Activated naive CD4-positive, alpha-beta T cell treated with anti-CD3 and anti-CD28 coated beads, Interleukin-2, amount 10 ng/mL, durations not matched to agents 7 days and 5 days (primary cell): ENCODE measurements at regions not wholly inside any gene's neighbourhood (a gene's known extent, or its start where the extent isn't known, plus 50 kb on each side); places are given as distances from the start of the nearest gene placed in this dataset.

ENCODE experiments used
- CTCF ChIA-PET: fragments of 350-600 bp; sonication (Branson Sonifier 250); formaldehyde crosslinking; loops from one replicate; lab custom pipeline; 2021; ENCODE audit warnings: antibody characterized with exemption; lab: Charles Lee
- DNase-seq: peaks from one replicate; pipeline ENCODE4 v3.0.0-alpha.2; 2020
- H3K27ac Mint-ChIP-seq: one replicate; pipeline ENCODE4 v1.8.0; 2021; ENCODE audit warnings: mild to moderate bottlenecking, moderate library complexity, mixed read lengths
- H3K27me3 Mint-ChIP-seq: one replicate; pipeline ENCODE4 v1.8.0; 2021; ENCODE audit warnings: mild to moderate bottlenecking, mixed read lengths
- H3K36me3 Mint-ChIP-seq: one replicate; pipeline ENCODE4 v1.8.0; 2021; ENCODE audit warnings: mixed read lengths
- H3K4me1 Mint-ChIP-seq: one replicate; pipeline ENCODE4 v1.8.0; 2021; ENCODE audit warnings: mixed read lengths
- H3K4me3 Mint-ChIP-seq: one replicate; pipeline ENCODE4 v1.8.0; 2021; ENCODE audit warnings: mild to moderate bottlenecking, moderate library complexity, mixed read lengths
- H3K9me3 Mint-ChIP-seq: one replicate; pipeline ENCODE4 v1.8.0; 2021; ENCODE audit warnings: mixed read lengths

DNA sequence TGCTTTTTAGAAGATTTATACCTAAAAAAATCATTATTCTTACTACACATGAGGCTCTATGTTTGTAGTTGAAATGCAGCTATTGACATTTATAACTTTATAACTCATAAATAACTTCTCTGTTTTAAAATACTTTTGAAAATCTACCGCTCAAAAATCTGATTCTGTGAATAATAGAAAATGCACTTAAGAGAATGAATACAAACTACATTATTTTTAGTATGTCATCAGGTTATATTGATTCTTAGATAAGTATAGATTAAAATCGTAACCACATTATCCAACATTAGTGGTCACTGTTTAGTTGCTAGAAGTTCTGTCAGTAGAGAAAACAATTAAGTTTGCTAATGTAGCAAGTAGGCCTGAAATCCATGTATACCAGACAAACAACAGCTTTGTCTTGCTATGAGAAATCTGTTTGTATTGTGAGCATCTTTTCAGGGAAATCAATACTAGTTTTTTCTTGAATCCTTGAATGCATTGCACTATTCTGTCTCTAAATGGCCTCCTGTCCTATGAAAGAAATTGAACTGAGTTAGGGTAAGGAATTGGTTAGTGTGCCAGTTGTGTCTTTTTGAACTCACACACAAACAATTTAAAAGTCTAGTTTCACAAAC lies 116.5 kb upstream of the HDAC9 start:
- CTCF ChIA-PET = no interaction called here
- Mint-ChIP-seq H3K4me1 (no peaks in the 10 kb centered on the region), H3K4me3 (no peak overlapping the region), H3K9me3 (no peaks in the 10 kb centered on the region), H3K27ac (no peak overlapping the region), H3K36me3 (no peaks in the 10 kb centered on the region), H3K27me3 (no peaks in the 10 kb centered on the region)
- DNase-seq = no peak

DNA sequence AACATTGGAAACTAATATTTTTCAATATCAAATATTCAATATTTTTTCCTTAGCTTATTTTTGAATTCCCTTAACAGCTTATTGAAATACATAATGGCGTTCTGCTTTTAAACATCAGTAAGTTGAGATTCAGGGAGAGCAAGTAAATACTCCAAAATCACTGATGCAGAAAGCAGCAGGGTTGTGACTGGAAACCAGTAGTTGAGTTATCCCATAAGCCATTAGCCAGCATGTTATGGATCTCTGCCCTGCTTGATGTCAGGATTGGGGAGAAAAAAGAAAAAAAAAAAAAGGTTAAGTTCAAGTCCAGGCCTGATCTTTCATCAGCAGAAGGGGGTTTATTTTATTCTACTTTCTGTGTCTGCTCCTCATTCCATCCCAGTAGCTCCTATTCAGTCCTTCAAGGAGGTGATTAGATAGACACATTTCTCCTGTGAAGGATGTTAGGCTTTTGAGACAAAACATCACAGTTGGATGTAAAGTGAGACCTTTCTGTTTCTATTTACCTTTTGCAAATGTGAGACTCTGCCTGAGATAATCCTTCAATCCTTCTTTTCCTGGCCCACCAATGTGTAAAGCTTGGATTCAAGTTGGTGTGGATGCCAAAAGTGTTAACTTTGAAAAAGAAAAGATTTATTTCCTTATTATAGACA lies 110.9 kb upstream of the HDAC9 start:
- CTCF ChIA-PET = no interaction called here
- H3K4me3 Mint-ChIP-seq = no peak overlapping the region
- no peaks in the 10 kb centered on the region for H3K36me3 Mint-ChIP-seq
- no peaks in the 10 kb centered on the region for H3K4me1 Mint-ChIP-seq
- H3K27ac Mint-ChIP-seq = no peak overlapping the region
- no peak for DNase-seq
- H3K9me3 Mint-ChIP-seq = no peaks in the 10 kb centered on the region
- no peaks in the 10 kb centered on the region for H3K27me3 Mint-ChIP-seq

DNA sequence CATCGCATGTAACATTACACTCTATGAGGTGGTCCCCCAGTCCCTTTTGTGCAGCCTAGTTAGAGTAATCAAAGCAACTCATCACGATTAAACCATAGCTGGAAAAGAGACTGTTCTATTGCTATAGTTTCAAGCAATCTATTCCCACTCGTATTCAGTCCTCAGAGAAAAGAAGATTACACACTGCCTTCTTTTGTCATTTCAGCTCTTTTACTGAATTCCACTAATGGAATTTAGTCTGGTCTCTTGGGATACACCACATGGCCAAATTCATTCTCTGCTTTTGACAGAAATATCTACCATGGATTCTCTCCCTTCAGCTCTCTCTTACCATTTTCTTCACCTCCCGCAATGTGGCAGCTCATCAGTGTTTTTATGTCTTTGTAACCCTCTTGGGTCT lies 108.9 kb upstream of the HDAC9 start:
- no peaks in the 10 kb centered on the region for H3K27me3 Mint-ChIP-seq
- H3K36me3 Mint-ChIP-seq = no peaks in the 10 kb centered on the region
- DNase-seq = no peak
- no peak overlapping the region for H3K27ac Mint-ChIP-seq
- no peaks in the 10 kb centered on the region for H3K9me3 Mint-ChIP-seq
- CTCF ChIA-PET = no interaction called here
- H3K4me1 Mint-ChIP-seq = no peaks in the 10 kb centered on the region
- no peak overlapping the region for H3K4me3 Mint-ChIP-seq

DNA sequence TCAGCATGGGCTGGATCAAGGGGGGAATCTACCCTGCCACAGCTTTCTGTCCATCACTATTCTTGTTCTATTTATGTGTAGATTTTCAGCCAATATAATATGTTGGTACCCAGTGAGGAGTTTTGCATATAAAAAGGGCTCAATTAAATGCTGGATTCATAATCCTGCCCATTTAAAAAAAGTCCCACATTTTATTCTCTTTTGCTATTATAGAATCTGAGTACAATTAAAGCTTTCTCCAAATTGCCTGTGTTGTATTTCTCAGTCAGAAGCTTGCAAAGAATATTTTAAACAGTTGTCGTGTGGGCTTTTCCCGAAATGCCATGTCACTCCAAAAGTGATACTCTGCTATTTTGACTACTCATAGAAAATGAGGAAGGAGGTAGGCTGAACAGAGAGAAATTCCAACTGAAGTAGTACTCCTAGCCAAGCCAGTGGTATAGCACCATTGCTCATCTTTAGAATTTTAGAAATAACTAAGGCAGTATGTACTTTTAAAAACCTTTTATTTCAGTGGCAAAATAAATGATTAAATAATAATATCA lies 108.3 kb upstream of the HDAC9 start:
- Mint-ChIP-seq H3K9me3 (no peaks in the 10 kb centered on the region), H3K36me3 (no peaks in the 10 kb centered on the region), H3K4me1 (no peaks in the 10 kb centered on the region), H3K4me3 (no peak overlapping the region), H3K27me3 (no peaks in the 10 kb centered on the region), H3K27ac (no peak overlapping the region)
- CTCF ChIA-PET = no interaction called here
- no peak for DNase-seq

DNA sequence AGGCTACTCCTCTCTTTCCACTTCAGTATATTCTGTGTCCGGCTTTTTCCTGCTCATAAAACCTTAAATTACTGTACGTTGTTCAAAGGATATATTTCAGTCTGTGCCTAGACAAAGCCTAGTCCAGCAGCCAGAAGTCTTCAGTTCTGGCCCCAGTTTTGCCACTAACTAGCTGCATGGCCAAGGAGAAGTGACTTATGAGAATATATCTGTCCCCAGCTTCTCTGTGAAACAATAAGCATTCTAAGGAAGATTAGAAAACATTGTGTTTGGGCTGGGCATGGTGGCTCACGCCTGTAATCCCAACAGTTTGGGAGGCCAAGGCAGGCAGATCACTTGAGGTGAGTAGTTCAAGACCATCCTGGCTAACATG lies 105.0 kb upstream of the HDAC9 start:
- H3K27ac Mint-ChIP-seq = no peak overlapping the region
- no peaks in the 10 kb centered on the region for H3K27me3 Mint-ChIP-seq
- no peaks in the 10 kb centered on the region for H3K4me1 Mint-ChIP-seq
- H3K9me3 Mint-ChIP-seq = no peaks in the 10 kb centered on the region
- H3K4me3 Mint-ChIP-seq = no peak overlapping the region
- CTCF ChIA-PET = no interaction called here
- no peak for DNase-seq
- H3K36me3 Mint-ChIP-seq = no peaks in the 10 kb centered on the region

DNA sequence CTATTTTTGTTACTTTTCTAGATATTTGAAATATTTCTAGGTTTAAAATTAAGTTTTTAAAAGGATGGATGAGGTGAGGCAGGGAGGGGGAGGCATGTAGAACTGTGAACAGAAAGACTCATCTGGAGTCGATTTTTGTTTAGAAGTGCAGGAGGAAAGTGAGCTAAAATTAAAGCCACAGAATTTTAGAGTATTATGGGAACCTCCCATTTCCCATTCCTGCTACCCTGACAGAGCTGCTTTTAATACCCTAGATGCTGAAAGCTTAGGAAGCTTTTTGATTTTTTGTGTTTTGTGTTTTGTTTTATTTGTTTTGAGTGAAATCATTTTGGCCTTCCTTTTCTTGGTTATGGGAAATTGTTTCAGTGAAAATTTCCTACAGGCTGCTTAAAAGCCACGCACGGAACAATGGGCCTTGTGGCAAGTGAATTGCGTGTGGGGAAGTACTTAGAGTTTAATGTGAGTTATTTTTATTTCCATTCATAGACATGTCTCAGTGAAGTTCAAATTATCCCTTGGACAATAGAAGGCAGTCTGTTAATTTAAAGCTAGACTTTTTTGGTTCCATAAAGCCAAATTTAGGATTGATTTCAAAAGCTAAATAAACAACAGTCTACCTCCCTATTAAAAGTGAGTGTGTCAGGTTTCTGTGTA lies 102.0 kb upstream of the HDAC9 start:
- Mint-ChIP-seq H3K36me3 (no peaks in the 10 kb centered on the region), H3K4me3 (no peak overlapping the region), H3K4me1 (no peaks in the 10 kb centered on the region), H3K27me3 (no peaks in the 10 kb centered on the region), H3K27ac (no peak overlapping the region), H3K9me3 (no peaks in the 10 kb centered on the region)
- no peak for DNase-seq
- CTCF ChIA-PET = no interaction called here

DNA sequence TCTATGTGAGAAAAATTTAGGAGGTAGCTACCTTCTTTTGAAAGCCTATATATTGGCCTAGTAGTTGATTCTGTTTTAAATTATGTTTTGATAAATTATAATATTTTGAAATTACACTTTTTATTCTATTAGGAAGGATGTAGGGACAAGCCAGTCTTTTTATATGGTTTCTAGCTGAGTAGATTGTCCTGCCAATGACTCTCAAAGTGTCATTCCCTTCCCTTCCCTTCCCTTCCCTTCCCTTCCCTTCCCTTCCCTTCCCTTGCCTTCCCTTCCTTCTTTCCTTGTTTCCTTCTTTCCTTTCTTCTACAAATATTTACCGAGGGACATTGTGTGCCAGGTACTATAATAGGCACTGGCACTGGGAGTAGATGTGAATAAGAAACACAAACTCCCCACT lies 99.7 kb upstream of the HDAC9 start:
- Mint-ChIP-seq H3K27me3 (no peaks in the 10 kb centered on the region), H3K36me3 (no peaks in the 10 kb centered on the region), H3K4me3 (no peak overlapping the region), H3K27ac (no peak overlapping the region), H3K9me3 (no peaks in the 10 kb centered on the region), H3K4me1 (no peaks in the 10 kb centered on the region)
- CTCF ChIA-PET = no interaction called here
- DNase-seq = no peak

DNA sequence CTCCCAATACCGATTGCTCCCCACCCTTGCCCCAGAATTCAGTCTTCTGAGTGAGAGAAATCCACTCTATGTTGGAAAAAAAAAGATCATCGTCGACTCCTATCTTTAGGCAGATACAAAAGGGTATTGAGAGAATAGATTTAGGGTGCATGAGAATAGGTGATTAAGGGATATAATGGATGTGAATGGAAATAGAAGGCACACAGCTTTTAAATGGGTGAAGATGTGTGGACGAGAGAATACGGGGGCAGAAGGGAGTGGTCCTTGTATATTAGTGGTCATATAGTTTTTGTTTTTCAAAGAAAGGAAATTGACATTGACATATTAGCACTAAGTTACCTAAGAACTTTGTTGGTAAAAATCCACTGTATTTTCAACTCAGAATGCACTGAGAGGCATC lies 98.6 kb upstream of the HDAC9 start:
- CTCF ChIA-PET = no interaction called here
- H3K36me3 Mint-ChIP-seq = no peaks in the 10 kb centered on the region
- no peaks in the 10 kb centered on the region for H3K9me3 Mint-ChIP-seq
- H3K27me3 Mint-ChIP-seq = no peaks in the 10 kb centered on the region
- H3K4me3 Mint-ChIP-seq = no peak overlapping the region
- H3K4me1 Mint-ChIP-seq = no peaks in the 10 kb centered on the region
- H3K27ac Mint-ChIP-seq = no peak overlapping the region
- DNase-seq = no peak

DNA sequence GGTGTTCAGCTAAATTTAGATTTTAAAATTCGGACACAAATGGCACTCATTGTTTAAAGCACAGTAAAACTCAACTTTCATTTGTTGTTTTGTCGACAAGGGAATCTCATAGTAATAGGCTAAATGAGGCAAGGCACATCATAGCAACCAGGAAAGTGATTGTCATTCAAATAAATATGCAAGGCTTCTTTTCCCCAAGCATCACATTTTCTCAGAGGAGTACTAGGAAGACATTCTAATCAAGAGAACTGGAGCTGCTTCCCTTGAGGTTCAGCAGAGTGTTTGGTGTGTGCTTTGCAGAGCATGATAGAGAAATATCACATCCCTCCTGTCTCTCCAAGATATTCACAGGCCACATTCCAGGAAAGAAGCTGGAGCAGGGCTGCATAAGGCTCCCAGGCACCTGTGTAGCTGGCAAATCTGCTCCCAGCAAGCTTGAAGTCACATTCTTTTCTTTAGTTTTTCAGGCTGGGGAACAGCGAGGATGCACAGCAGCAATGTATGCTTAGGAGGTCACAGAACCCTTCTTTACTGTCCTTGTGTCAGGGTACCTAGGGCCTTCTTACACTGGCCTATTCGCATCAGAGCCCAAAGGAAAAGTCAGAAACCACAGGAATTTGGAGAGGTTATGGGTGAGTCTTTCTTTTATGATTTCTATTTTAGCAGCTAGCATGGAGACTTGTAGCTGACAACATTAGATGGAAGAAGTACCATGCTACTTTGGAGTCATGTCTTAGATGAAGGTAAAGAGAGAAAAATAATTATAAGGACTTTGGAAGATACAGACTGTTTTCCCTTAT lies 95.9 kb upstream of the HDAC9 start:
- CTCF ChIA-PET = no interaction called here
- no peak for DNase-seq
- no peaks in the 10 kb centered on the region for H3K9me3 Mint-ChIP-seq
- H3K27me3 Mint-ChIP-seq = no peaks in the 10 kb centered on the region
- no peak overlapping the region for H3K4me3 Mint-ChIP-seq
- no peak overlapping the region for H3K27ac Mint-ChIP-seq
- H3K4me1 Mint-ChIP-seq = no peaks in the 10 kb centered on the region
- no peaks in the 10 kb centered on the region for H3K36me3 Mint-ChIP-seq

DNA sequence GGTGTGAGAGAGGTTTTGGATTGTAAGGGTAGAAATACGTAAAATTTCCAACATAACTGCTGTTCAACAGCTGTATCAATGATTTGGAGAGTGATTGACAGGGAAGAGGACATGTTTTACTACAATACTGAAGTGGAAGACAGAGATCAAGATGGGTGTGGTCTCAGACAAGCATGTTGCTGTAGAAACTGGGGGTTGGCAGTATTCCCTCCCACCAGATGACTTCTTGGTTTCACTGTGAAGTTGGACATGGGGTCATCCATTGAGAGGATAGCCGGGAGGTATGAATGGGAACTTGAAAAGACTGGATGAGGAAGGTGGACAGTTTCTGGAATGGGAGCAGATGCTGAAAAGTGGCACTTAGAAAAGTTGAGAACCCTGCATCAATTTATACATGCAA lies 95.3 kb upstream of the HDAC9 start:
- Mint-ChIP-seq H3K27me3 (no peaks in the 10 kb centered on the region), H3K4me3 (no peak overlapping the region), H3K27ac (no peak overlapping the region), H3K4me1 (no peaks in the 10 kb centered on the region), H3K9me3 (no peaks in the 10 kb centered on the region), H3K36me3 (no peaks in the 10 kb centered on the region)
- DNase-seq = no peak
- CTCF ChIA-PET = no interaction called here

DNA sequence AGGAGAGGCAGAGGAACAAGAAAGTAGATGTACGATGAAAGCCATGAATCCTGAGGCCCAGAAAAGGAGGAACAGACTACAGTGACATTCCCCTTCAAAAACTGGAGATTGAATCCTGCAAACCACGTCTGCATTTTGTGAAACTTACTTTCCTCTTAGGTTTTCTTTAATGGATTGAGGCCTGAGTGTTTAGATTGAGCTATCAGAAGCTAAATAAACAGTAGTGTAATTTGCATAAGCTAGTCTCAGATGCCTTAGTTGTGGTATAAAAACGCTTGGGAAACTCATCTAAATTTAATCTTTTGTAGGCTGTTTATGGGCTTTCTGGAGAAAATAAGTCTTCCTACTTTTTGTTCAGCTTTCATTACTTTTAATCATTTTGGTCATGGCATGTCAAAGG lies 94.8 kb upstream of the HDAC9 start:
- Mint-ChIP-seq H3K27ac (no peak overlapping the region), H3K9me3 (no peaks in the 10 kb centered on the region), H3K27me3 (no peaks in the 10 kb centered on the region), H3K36me3 (no peaks in the 10 kb centered on the region), H3K4me3 (no peak overlapping the region), H3K4me1 (no peaks in the 10 kb centered on the region)
- DNase-seq = no peak
- CTCF ChIA-PET = no interaction called here

DNA sequence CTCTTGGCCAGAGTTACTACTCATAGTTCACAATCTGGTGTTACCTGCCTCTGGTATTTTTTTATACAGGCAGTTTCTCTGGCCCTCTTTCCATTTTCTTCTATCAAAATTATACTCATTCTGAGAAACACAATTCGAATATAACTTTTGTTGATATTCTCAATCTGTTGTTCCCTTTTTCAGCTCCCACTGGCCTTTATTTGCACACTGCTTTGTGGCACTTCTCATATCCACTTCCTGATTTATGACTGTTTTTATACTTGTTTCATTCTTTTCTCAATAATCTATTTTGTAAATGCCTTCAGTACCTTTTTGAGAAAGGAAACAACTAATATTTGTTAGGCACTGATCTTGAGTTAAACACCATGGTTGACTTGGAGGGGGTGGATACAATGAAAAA lies 93.8 kb upstream of the HDAC9 start:
- Mint-ChIP-seq H3K4me1 (no peaks in the 10 kb centered on the region), H3K36me3 (no peaks in the 10 kb centered on the region), H3K4me3 (no peak overlapping the region), H3K9me3 (no peaks in the 10 kb centered on the region), H3K27me3 (no peaks in the 10 kb centered on the region), H3K27ac (no peak overlapping the region)
- DNase-seq = no peak
- CTCF ChIA-PET = interaction anchor here (1.0 kb wide), 1 partner anchor 101 kb away, joined by 3 read pairs; no protein-coding TSS in a partner anchor

DNA sequence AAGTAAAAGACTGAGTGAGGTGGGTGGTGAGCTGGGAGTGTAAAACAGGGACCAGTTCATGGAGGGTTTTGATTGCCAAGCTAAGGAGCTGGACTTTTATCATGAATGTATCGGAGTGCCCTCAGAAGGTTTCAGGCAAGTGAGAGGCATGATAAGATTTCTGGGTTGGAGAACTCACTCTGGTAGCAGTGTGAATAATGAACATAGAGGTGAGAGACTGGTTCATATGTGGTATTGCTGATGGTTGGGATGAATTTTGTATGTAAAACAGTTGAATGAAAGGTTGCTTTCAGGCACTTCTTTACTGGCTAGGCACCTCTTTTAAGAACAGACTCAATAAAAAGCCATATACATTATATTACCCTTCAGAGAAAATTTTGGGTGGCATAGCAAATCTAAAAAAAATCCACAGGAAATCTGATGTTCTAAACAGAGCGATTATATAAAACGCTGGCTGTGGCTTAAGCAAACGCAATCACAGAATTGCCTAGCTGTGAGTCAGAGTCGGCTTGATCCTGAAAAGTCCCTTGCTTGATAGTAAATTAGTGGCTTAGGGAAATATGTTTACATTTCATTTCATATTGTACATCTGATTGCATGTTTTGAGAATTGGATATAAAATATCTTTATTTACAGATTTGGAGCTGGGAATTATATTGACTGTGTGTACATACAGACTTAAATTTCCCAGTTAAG lies 92.9 kb upstream of the HDAC9 start:
- no peak for DNase-seq
- H3K27ac Mint-ChIP-seq = no peak overlapping the region
- no peaks in the 10 kb centered on the region for H3K9me3 Mint-ChIP-seq
- no peak overlapping the region for H3K4me3 Mint-ChIP-seq
- CTCF ChIA-PET = no interaction called here
- no peaks in the 10 kb centered on the region for H3K36me3 Mint-ChIP-seq
- no peaks in the 10 kb centered on the region for H3K27me3 Mint-ChIP-seq
- no peaks in the 10 kb centered on the region for H3K4me1 Mint-ChIP-seq

DNA sequence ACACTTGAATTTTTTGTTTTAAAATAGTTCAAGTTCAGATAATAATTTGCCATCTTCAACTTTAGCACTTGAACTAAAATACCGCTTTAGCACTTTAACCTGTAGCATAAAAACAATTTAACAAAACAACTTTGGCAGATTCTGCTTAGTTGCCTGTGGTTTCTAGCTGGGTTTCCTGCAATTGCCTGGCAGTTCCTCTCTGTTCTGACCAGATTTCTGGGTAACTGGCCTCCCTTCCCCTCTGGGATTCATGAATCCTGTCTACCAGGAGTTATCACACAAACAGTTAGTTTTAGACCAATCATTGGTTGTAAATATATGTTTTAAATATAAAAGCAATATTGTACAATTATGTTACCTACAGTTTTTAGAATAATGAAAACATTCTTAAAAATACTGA lies 89.8 kb upstream of the HDAC9 start:
- no peak for DNase-seq
- Mint-ChIP-seq H3K27ac (no peak overlapping the region), H3K4me3 (no peak overlapping the region), H3K4me1 (no peaks in the 10 kb centered on the region), H3K36me3 (no peaks in the 10 kb centered on the region), H3K27me3 (no peaks in the 10 kb centered on the region), H3K9me3 (no peaks in the 10 kb centered on the region)
- CTCF ChIA-PET = no interaction called here
